ENCODE measurements at regions not wholly inside any gene's neighbourhood (a gene's known extent, or its start where the extent isn't known, plus 50 kb on each side); places are given as distances from the start of the nearest gene placed in this dataset.
"Not testable (repeated sequence)": the region's sequence is repeated elsewhere in the genome, so short reads cannot be mapped to it uniquely, and the experiment has no call there.

DNA sequence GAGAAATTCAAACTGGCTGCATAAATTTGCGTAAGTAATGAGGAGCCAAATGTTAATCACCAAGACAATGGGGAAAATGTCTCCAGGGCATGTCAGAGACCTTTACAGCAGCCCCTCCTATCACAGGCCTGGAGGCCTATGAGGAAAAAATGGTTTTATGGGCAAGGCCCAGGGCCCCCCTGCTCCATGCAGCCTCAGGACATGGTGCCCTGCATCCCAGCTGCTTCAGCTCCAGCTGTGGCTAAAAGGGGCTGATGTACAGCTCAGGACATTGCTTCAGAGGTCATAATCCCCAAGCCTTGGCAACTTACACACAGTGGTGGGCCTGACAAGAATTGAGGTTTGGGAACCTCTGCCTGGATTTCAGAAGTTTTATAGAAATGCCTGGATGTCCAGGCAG is 126.2 kb upstream of the TGFBR2 start:
- not testable (repeated sequence) for H4K20me1 ChIP-seq (ENCODE audit: insufficient read depth); H3K9ac ChIP-seq (ENCODE audit: low read length); H3K9me2 ChIP-seq (ENCODE audit: insufficient read depth, low read length); H2AFZ ChIP-seq (ENCODE audit: low read depth, low read length); H3K9me3 ChIP-seq (ENCODE audit: low read length); H3K79me2 ChIP-seq (replicated peaks; ENCODE audit: insufficient read depth, low read length); H3K36me3 ChIP-seq (ENCODE audit: insufficient read depth, low read length); H3K4me2 ChIP-seq (ENCODE audit: low read length); H3K27ac ChIP-seq (ENCODE audit: low read length); H3F3A ChIP-seq (ENCODE audit: insufficient read depth, low read length, poor library complexity, severe bottlenecking); H3K27me3 ChIP-seq (ENCODE audit: insufficient read depth, low read depth, low read length); H3K4me3 ChIP-seq (ENCODE audit: low read length)

DNA sequence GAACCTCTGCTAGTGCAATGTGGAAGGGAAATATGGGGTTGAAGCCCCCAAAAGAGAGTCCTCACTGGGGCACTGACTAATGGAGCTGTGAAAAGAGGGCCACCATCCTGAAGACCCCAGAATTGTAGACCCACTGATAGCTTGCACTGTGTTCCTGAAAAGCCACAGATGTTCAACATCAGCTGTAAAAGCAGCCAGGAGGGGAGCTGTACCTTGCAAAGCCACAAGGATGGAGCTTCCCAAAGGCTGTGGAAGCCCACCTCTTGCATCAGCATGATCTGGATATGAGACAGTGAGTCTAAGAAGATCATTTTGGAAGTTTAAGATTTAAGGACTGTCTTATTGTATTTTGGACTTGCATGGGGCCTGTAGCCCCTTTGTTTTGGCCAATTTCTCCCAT is 125.8 kb upstream of the TGFBR2 start:
- no peaks in the 10 kb centered on the region for H4K20me1 ChIP-seq (ENCODE audit: insufficient read depth)
- H3K4me3 ChIP-seq (ENCODE audit: low read length): no peak overlapping the region
- H3K9ac ChIP-seq (ENCODE audit: low read length): no peak overlapping the region
- H2AFZ ChIP-seq (ENCODE audit: low read depth, low read length): no peak overlapping the region
- no peaks in the 10 kb centered on the region for H3K9me2 ChIP-seq (ENCODE audit: insufficient read depth, low read length)
- TF ChIP-seq POLR2AphosphoS5 (IDR thresholded peaks at IDR 0.05) (no peak), TAF1 (IDR thresholded peaks at IDR 0.05; ENCODE audit: low read depth) (no peak), EZH2 (IDR thresholded peaks at IDR 0.05; ENCODE audit: borderline replicate concordance, insufficient read depth, low read length, poor library complexity, severe bottlenecking) (no peak), SMC3 (conservative IDR thresholded peaks at IDR 0.05; ENCODE audit: poor library complexity) (no peak), RAD21 (conservative IDR thresholded peaks at IDR 0.05) (no peak), EP300 (conservative IDR thresholded peaks at IDR 0.05; ENCODE audit: poor library complexity, severe bottlenecking) (no peak)
- TF ChIP-seq, protein P1, sequence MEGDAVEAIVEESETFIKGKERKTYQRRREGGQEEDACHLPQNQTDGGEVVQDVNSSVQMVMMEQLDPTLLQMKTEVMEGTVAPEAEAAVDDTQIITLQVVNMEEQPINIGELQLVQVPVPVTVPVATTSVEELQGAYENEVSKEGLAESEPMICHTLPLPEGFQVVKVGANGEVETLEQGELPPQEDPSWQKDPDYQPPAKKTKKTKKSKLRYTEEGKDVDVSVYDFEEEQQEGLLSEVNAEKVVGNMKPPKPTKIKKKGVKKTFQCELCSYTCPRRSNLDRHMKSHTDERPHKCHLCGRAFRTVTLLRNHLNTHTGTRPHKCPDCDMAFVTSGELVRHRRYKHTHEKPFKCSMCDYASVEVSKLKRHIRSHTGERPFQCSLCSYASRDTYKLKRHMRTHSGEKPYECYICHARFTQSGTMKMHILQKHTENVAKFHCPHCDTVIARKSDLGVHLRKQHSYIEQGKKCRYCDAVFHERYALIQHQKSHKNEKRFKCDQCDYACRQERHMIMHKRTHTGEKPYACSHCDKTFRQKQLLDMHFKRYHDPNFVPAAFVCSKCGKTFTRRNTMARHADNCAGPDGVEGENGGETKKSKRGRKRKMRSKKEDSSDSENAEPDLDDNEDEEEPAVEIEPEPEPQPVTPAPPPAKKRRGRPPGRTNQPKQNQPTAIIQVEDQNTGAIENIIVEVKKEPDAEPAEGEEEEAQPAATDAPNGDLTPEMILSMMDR (IDR thresholded peaks at IDR 0.05; ENCODE audit: poor library complexity, severe bottlenecking): no peak
- H3K79me2 ChIP-seq (replicated peaks; ENCODE audit: insufficient read depth, low read length): no peaks in the 10 kb centered on the region
- H3K27me3 ChIP-seq (ENCODE audit: insufficient read depth, low read depth, low read length): no peaks in the 10 kb centered on the region
- H3F3A ChIP-seq (ENCODE audit: insufficient read depth, low read length, poor library complexity, severe bottlenecking): no peaks in the 10 kb centered on the region
- H3K9me3 ChIP-seq (ENCODE audit: low read length): no peaks in the 10 kb centered on the region
- no peaks in the 10 kb centered on the region for H3K36me3 ChIP-seq (ENCODE audit: insufficient read depth, low read length)
- H3K4me2 ChIP-seq (ENCODE audit: low read length): no peak overlapping the region
- no peak overlapping the region for H3K27ac ChIP-seq (ENCODE audit: low read length)

DNA sequence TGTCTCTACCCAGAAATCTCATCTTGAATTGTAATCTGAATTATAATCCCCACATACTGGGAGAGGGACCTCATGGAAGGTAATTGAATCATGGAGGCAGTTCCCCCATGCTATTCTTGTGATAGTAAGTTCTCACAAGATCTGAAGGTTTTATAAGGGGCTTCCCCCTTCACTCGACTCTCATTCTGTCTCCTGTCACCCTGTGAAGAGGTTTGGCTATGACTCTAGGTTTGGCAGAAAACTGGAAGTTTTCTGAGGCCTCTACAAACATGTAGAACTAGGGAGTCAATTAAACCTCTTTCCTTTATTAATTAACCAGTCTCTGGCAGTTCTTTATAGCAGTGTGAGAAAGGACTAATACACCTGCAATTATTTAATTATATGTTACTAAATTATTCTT is 125.2 kb upstream of the TGFBR2 start:
- Histone ChIP-seq H3K4me3 (ENCODE audit: low read length) (no peak overlapping the region), H3K36me3 (ENCODE audit: insufficient read depth, low read length) (no peaks in the 10 kb centered on the region), H2AFZ (ENCODE audit: low read depth, low read length) (no peak overlapping the region), H3K9ac (ENCODE audit: low read length) (no peak overlapping the region), H3K9me3 (ENCODE audit: low read length) (no peaks in the 10 kb centered on the region), H3K4me2 (ENCODE audit: low read length) (no peak overlapping the region), H3F3A (ENCODE audit: insufficient read depth, low read length, poor library complexity, severe bottlenecking) (no peaks in the 10 kb centered on the region), H3K79me2 (replicated peaks; ENCODE audit: insufficient read depth, low read length) (no peaks in the 10 kb centered on the region), H3K27me3 (ENCODE audit: insufficient read depth, low read depth, low read length) (no peaks in the 10 kb centered on the region), H4K20me1 (ENCODE audit: insufficient read depth) (no peaks in the 10 kb centered on the region), H3K9me2 (ENCODE audit: insufficient read depth, low read length) (no peaks in the 10 kb centered on the region), H3K27ac (ENCODE audit: low read length) (no peak overlapping the region)
- TF ChIP-seq POLR2AphosphoS5 (IDR thresholded peaks at IDR 0.05): no peak
- TF ChIP-seq, protein P1 (IDR thresholded peaks at IDR 0.05; ENCODE audit: poor library complexity, severe bottlenecking): no peak
- TF ChIP-seq EP300 (conservative IDR thresholded peaks at IDR 0.05; ENCODE audit: poor library complexity, severe bottlenecking): no peak
- TF ChIP-seq, protein P2, sequence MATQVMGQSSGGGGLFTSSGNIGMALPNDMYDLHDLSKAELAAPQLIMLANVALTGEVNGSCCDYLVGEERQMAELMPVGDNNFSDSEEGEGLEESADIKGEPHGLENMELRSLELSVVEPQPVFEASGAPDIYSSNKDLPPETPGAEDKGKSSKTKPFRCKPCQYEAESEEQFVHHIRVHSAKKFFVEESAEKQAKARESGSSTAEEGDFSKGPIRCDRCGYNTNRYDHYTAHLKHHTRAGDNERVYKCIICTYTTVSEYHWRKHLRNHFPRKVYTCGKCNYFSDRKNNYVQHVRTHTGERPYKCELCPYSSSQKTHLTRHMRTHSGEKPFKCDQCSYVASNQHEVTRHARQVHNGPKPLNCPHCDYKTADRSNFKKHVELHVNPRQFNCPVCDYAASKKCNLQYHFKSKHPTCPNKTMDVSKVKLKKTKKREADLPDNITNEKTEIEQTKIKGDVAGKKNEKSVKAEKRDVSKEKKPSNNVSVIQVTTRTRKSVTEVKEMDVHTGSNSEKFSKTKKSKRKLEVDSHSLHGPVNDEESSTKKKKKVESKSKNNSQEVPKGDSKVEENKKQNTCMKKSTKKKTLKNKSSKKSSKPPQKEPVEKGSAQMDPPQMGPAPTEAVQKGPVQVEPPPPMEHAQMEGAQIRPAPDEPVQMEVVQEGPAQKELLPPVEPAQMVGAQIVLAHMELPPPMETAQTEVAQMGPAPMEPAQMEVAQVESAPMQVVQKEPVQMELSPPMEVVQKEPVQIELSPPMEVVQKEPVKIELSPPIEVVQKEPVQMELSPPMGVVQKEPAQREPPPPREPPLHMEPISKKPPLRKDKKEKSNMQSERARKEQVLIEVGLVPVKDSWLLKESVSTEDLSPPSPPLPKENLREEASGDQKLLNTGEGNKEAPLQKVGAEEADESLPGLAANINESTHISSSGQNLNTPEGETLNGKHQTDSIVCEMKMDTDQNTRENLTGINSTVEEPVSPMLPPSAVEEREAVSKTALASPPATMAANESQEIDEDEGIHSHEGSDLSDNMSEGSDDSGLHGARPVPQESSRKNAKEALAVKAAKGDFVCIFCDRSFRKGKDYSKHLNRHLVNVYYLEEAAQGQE (IDR thresholded peaks at IDR 0.05; ENCODE audit: borderline replicate concordance): no peak
- TF ChIP-seq TAF1 (IDR thresholded peaks at IDR 0.05; ENCODE audit: low read depth): no peak
- TF ChIP-seq EZH2 (IDR thresholded peaks at IDR 0.05; ENCODE audit: borderline replicate concordance, insufficient read depth, low read length, poor library complexity, severe bottlenecking): no peak

DNA sequence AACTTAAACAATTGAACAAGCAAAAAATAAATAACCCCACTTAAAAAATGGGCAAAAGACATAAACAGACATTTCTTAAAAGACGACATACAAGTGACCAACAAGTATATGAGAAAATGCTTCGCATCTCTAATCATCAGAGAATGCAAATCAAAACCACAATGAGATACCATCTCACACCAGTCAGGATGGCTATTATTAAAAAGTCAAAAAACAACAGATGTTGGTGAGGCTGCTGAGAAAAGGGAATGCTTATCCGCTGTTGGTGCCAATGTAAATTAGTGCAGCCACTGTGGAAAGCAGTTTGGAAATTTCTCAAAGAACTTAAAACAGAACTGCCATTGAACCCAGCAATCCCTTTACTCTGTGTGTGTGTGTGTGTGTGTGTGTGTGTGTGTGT is 122.2 kb upstream of the TGFBR2 start:
- not testable (repeated sequence) for H3K27me3 ChIP-seq (ENCODE audit: insufficient read depth, low read depth, low read length); H4K20me1 ChIP-seq (ENCODE audit: insufficient read depth); H2AFZ ChIP-seq (ENCODE audit: low read depth, low read length); H3K4me2 ChIP-seq (ENCODE audit: low read length); H3K79me2 ChIP-seq (replicated peaks; ENCODE audit: insufficient read depth, low read length); H3K9ac ChIP-seq (ENCODE audit: low read length); H3K9me3 ChIP-seq (ENCODE audit: low read length); H3K4me3 ChIP-seq (ENCODE audit: low read length); H3K9me2 ChIP-seq (ENCODE audit: insufficient read depth, low read length); H3F3A ChIP-seq (ENCODE audit: insufficient read depth, low read length, poor library complexity, severe bottlenecking); H3K36me3 ChIP-seq (ENCODE audit: insufficient read depth, low read length); H3K27ac ChIP-seq (ENCODE audit: low read length)

All from neural cell (in vitro differentiated cells).